GM20000 (cell line): ENCODE measurements at regions not wholly inside any gene's neighbourhood (a gene's known extent, or its start where the extent isn't known, plus 50 kb on each side); places are given as distances from the start of the nearest gene placed in this dataset.

ENCODE experiments used
- DNase-seq: peaks from one replicate; pipeline ENCODE4 v3.0.0; 2012; ENCODE audit warnings: low spot score
- TF ChIP-seq, protein P1 (sequence below): IDR thresholded peaks from 2 replicates; pipeline ENCODE4 v1.5.1; 2012; ENCODE audit warnings: mild to moderate bottlenecking, control low read depth; ENCODE audit errors: extremely low read depth, missing control alignments

DNA sequence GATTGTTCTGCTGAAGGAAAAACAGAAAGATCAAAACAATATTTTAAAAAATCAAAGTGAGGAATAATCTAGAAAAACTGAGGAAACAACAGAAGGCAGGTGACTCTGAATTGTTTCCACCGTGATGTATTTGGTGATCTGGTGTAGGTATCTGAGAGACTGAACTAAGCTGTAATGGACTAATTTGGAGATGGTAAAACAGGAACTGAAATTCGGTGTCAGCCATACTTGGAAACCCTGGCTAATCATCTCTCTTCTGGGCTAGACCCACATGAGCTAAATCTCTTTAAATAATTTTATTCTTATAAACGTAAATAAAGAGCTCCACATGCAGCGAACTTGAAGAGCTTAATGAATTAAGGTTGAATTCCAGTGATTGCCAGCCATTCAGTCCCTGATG is 1226.1 kb downstream of the NCAM2 start:
- TF ChIP-seq, protein P1, sequence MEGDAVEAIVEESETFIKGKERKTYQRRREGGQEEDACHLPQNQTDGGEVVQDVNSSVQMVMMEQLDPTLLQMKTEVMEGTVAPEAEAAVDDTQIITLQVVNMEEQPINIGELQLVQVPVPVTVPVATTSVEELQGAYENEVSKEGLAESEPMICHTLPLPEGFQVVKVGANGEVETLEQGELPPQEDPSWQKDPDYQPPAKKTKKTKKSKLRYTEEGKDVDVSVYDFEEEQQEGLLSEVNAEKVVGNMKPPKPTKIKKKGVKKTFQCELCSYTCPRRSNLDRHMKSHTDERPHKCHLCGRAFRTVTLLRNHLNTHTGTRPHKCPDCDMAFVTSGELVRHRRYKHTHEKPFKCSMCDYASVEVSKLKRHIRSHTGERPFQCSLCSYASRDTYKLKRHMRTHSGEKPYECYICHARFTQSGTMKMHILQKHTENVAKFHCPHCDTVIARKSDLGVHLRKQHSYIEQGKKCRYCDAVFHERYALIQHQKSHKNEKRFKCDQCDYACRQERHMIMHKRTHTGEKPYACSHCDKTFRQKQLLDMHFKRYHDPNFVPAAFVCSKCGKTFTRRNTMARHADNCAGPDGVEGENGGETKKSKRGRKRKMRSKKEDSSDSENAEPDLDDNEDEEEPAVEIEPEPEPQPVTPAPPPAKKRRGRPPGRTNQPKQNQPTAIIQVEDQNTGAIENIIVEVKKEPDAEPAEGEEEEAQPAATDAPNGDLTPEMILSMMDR: no peak
- no peak for DNase-seq

DNA sequence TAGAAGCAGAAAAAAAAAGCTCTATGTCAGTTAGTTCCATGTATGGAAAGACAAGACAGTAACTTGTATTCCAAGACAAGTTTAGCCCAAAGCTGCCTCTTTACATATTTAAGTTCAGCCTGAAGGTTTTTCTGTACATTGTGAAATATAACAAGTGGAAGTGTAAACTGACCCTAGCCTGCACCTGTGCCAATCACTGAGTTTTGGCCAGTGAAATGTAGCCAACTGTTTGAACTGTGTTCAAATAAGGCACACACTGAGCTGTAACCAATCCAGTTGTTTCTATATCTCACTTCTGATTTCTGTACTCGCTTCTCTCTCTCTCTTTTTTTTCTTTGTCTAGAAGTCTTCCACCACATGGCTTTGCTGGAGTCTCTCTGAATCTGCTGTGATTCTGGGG is 1227.1 kb downstream of the NCAM2 start:
- DNase-seq: no peak
- TF ChIP-seq, protein P1: no peak

DNA sequence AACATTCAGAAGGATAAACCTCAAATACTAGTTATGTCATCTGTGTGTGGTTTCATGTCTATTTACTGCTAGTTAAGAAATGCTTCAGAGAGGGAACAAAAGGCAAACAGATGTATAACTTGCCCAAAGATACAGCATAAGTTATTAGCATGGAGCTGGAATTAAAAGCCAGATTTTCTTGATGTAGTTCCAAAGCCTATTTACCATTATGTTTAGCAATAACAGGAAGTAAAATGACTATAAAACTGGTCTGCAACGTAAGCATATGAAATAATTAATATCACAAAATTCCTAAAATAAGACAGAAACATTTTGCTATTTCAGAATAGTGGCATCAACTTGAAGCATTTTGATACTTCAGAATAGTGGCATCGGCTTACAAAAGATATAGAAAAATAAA is 1232.8 kb downstream of the NCAM2 start:
- no peak for DNase-seq
- TF ChIP-seq, protein P1: no peak

DNA sequence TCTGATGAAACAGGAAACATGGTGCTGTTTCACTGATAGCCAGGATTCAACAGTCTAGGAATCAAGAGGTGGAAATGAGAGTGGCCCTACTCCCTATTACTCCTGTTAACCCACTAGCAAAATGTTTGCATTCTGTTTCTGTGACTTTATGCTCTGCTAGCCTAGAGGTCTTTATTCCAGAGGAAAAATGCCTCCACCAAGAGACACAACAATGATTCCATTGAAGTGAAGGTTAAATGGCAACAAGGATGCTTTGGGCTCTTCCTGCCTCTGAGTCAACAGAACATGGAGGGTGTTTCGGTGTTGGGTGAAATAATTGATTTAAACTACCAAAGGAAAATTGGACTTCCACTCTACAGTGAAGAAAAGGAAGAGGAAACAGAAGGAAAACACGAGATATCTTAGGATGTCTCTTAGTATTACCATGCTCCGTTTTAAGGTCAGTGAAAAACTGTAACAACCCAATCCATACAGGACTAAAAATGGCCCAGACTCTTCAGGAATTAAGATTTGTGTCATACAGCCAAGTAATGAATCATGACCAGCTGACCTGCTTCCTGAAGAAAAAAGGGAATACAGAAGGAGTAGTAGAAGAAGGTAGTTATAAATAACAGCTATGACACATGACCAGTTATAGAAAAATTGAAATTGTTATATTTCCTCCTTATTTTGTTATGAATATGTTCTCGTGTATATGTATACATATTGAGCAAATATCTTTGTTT is 1237.8 kb downstream of the NCAM2 start:
- TF ChIP-seq, protein P1: no peak
- no peak for DNase-seq

DNA sequence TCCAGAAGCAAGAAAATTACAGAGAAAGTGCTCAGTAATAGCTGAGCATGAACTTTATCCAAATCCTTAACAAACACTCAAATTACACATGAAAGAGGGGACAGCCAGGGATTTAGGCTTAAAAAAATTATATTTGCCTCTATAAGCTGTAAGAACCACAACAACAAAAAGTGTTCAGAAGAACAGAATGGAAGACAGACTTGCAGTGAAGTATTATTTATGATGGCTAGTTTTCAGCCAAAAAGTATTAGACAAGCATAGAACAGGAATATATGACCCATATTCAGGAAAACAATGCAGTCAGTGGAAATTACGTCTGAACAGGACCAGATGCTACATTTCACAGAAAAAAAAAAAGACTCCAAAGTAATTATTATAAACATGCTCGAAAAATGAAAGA is 1246.3 kb downstream of the NCAM2 start:
- TF ChIP-seq, protein P1: no peak

DNA sequence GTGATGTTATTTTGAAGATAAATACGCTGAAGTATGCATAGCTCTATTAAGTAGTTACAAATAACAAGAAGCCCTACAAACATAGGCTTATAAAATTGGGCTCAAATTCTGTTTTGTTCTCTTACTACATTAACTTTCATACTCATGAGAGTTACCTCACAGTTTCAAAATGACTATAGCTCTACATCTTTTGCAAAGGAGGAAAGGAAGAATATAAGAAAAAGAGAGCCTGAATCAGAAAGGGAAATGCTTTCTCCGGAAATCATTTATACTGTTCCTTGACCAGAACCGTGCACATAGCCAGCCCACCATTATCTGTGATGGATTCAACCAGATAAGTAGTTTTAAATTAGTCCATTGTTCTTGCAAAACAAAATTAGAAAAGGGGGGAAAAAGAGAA is 1252.1 kb downstream of the NCAM2 start:
- TF ChIP-seq, protein P1: no peak
- DNase-seq: no peak

More for the DNA sequence above, 1246.3 kb downstream of the NCAM2 start:
- DNase-seq: no peak

DNA sequence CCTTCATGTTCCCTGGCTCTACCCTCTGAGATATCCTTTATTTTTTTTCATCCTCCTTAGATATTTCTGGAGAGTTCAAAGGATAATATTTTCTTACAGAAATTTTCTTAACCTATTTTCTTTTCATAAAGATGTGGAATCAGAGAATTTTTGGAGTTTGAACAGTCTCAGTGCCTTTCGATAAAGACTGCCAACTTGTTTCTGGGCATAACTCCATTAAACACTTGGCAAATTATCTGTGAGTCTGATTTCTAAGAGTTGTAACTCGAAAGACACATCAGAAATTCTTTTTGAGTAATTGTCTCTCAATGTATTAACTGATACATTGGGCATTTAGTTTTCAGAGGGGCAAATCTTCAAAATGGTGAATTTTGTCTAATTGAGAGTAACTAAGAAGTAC is 1255.6 kb downstream of the NCAM2 start:
- DNase-seq: no peak
- TF ChIP-seq, protein P1: no peak
